ENCODE measurements at regions not wholly inside any gene's neighbourhood (a gene's known extent, or its start where the extent isn't known, plus 50 kb on each side); places are given as distances from the start of the nearest gene placed in this dataset.

- Histone ChIP-seq H3K9ac (ENCODE audit: low read length) (no peak overlapping the region), H3K9me2 (ENCODE audit: insufficient read depth, low read length) (no peaks in the 10 kb centered on the region), H3K4me2 (ENCODE audit: low read length) (no peak overlapping the region), H3K79me2 (replicated peaks; ENCODE audit: insufficient read depth, low read length) (no peaks in the 10 kb centered on the region), H3K27ac (ENCODE audit: low read length) (no peak overlapping the region), H3K27me3 (ENCODE audit: insufficient read depth, low read depth, low read length) (no peaks in the 10 kb centered on the region), H3K4me3 (ENCODE audit: low read length) (no peak overlapping the region), H4K20me1 (ENCODE audit: insufficient read depth) (no peaks in the 10 kb centered on the region), H3K9me3 (ENCODE audit: low read length) (no peaks in the 10 kb centered on the region), H2AFZ (ENCODE audit: low read depth, low read length) (no peak overlapping the region), H3F3A (ENCODE audit: insufficient read depth, low read length, poor library complexity, severe bottlenecking) (no peaks in the 10 kb centered on the region), H3K36me3 (ENCODE audit: insufficient read depth, low read length) (no peaks in the 10 kb centered on the region)
- TF ChIP-seq TAF1 (IDR thresholded peaks at IDR 0.05; ENCODE audit: low read depth) (no peak), EZH2 (IDR thresholded peaks at IDR 0.05; ENCODE audit: borderline replicate concordance, insufficient read depth, low read length, poor library complexity, severe bottlenecking) (no peak), REST (IDR thresholded peaks at IDR 0.05; ENCODE audit: borderline replicate concordance) (no peak), SMC3 (conservative IDR thresholded peaks at IDR 0.05; ENCODE audit: poor library complexity) (no peak), RAD21 (conservative IDR thresholded peaks at IDR 0.05) (no peak), MXI1 (conservative IDR thresholded peaks at IDR 0.05; ENCODE audit: poor library complexity, severe bottlenecking) (no peak), EP300 (conservative IDR thresholded peaks at IDR 0.05; ENCODE audit: poor library complexity, severe bottlenecking) (no peak), POLR2AphosphoS5 (IDR thresholded peaks at IDR 0.05) (no peak)
- TF ChIP-seq, protein P1, sequence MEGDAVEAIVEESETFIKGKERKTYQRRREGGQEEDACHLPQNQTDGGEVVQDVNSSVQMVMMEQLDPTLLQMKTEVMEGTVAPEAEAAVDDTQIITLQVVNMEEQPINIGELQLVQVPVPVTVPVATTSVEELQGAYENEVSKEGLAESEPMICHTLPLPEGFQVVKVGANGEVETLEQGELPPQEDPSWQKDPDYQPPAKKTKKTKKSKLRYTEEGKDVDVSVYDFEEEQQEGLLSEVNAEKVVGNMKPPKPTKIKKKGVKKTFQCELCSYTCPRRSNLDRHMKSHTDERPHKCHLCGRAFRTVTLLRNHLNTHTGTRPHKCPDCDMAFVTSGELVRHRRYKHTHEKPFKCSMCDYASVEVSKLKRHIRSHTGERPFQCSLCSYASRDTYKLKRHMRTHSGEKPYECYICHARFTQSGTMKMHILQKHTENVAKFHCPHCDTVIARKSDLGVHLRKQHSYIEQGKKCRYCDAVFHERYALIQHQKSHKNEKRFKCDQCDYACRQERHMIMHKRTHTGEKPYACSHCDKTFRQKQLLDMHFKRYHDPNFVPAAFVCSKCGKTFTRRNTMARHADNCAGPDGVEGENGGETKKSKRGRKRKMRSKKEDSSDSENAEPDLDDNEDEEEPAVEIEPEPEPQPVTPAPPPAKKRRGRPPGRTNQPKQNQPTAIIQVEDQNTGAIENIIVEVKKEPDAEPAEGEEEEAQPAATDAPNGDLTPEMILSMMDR (IDR thresholded peaks at IDR 0.05; ENCODE audit: poor library complexity, severe bottlenecking), result no peak
Observed at GRCh38 chr16:20181949-20182348, 108.3 kb upstream of the GPR139 start.

GRCh38 chr16:20181416-20181815 lies 107.7 kb upstream of the GPR139 start:
- Histone ChIP-seq H3K4me3 (ENCODE audit: low read length) (no peak overlapping the region), H3K27me3 (ENCODE audit: insufficient read depth, low read depth, low read length) (no peaks in the 10 kb centered on the region), H3K9me2 (ENCODE audit: insufficient read depth, low read length) (no peaks in the 10 kb centered on the region), H3K4me2 (ENCODE audit: low read length) (no peak overlapping the region), H3F3A (ENCODE audit: insufficient read depth, low read length, poor library complexity, severe bottlenecking) (no peaks in the 10 kb centered on the region), H4K20me1 (ENCODE audit: insufficient read depth) (no peaks in the 10 kb centered on the region), H3K9me3 (ENCODE audit: low read length) (no peaks in the 10 kb centered on the region), H3K79me2 (replicated peaks; ENCODE audit: insufficient read depth, low read length) (no peaks in the 10 kb centered on the region), H2AFZ (ENCODE audit: low read depth, low read length) (no peak overlapping the region), H3K9ac (ENCODE audit: low read length) (no peak overlapping the region), H3K27ac (ENCODE audit: low read length) (no peak overlapping the region), H3K36me3 (ENCODE audit: insufficient read depth, low read length) (no peaks in the 10 kb centered on the region)
- TF ChIP-seq TAF1 (IDR thresholded peaks at IDR 0.05; ENCODE audit: low read depth), result no peak
- TF ChIP-seq MXI1 (conservative IDR thresholded peaks at IDR 0.05; ENCODE audit: poor library complexity, severe bottlenecking), result no peak
- TF ChIP-seq, protein P1 (IDR thresholded peaks at IDR 0.05; ENCODE audit: poor library complexity, severe bottlenecking), result no peak
- TF ChIP-seq POLR2AphosphoS5 (IDR thresholded peaks at IDR 0.05), result no peak
- no peak for TF ChIP-seq SMC3 (conservative IDR thresholded peaks at IDR 0.05; ENCODE audit: poor library complexity)
- no peak for TF ChIP-seq RAD21 (conservative IDR thresholded peaks at IDR 0.05)
- TF ChIP-seq REST (IDR thresholded peaks at IDR 0.05; ENCODE audit: borderline replicate concordance), result no peak
- no peak for TF ChIP-seq EP300 (conservative IDR thresholded peaks at IDR 0.05; ENCODE audit: poor library complexity, severe bottlenecking)
- TF ChIP-seq EZH2 (IDR thresholded peaks at IDR 0.05; ENCODE audit: borderline replicate concordance, insufficient read depth, low read length, poor library complexity, severe bottlenecking), result no peak

All from neural cell (in vitro differentiated cells).